Keratinocyte (primary cell): ENCODE measurements at regions not wholly inside any gene's neighbourhood (a gene's known extent, or its start where the extent isn't known, plus 50 kb on each side); places are given as distances from the start of the nearest gene placed in this dataset.

ENCODE experiments used
- DNase-seq: peaks from one replicate; pipeline ENCODE4 v3.0.0-alpha.2; 2011; ENCODE audit warnings: low read depth, missing footprints, low spot score
- FAIRE-seq: peaks from 2 replicates; lab custom pipeline; 2011; peaks lifted over from hg19 to GRCh38; lab: Jason Lieb, UNC
- H2AFZ ChIP-seq: 2 replicates; pipeline ENCODE4 v1.6.0; 2012; ENCODE audit warnings: low read length, control low read depth, inconsistent platforms; ENCODE audit not compliant: control insufficient read depth
- H3K27ac ChIP-seq: 2 replicates; pipeline ENCODE4 v1.5.1; 2011; ENCODE audit warnings: low read length; ENCODE audit not compliant: control insufficient read depth, insufficient read depth
- H3K27me3 ChIP-seq: 3 replicates; pipeline ENCODE4 v1.6.0; 2011; ENCODE audit warnings: low read length; ENCODE audit not compliant: control insufficient read depth, insufficient read depth; ENCODE audit errors: extremely low read depth
- H3K36me3 ChIP-seq, 2 experiments: 2 replicates in 1 of 2; 3 replicates in 1 of 2; pipeline ENCODE4 v1.5.1; 2011; ENCODE audit warnings: low read length in 2 of 2, mild to moderate bottlenecking in 1 of 2; ENCODE audit not compliant: control insufficient read depth in 2 of 2, insufficient read depth in 2 of 2; ENCODE audit errors: extremely low read depth in 1 of 2
- H3K4me1 ChIP-seq: 3 replicates; pipeline ENCODE4 v1.5.1; 2011; ENCODE audit warnings: low read length; ENCODE audit not compliant: control insufficient read depth, insufficient read depth; ENCODE audit errors: extremely low read depth
- H3K4me2 ChIP-seq: 3 replicates; pipeline ENCODE4 v1.6.0; 2011; ENCODE audit warnings: low read depth, low read length; ENCODE audit not compliant: control insufficient read depth, insufficient read depth; ENCODE audit errors: extremely low read depth
- H3K4me3 ChIP-seq, 3 experiments: fragments of 200-600 bp in 1 of 3; sonication (generic) in 1 of 3; 2 replicates in 2 of 3; 3 replicates in 1 of 3; pipeline ENCODE4 v1.5.1; 2011 to 2016; ENCODE audit warnings: low read length in 3 of 3, mild to moderate bottlenecking in 3 of 3, control low read depth in 2 of 3, inconsistent platforms in 1 of 3, low read depth in 1 of 3, mixed read lengths in 1 of 3, mixed run types in 1 of 3, moderate library complexity in 1 of 3; ENCODE audit not compliant: control insufficient read depth in 2 of 3, insufficient read depth in 2 of 3; ENCODE audit errors: extremely low read depth in 1 of 3
- H3K79me2 ChIP-seq: 2 replicates; pipeline ENCODE4 v1.6.0; 2012; ENCODE audit warnings: low read length; ENCODE audit not compliant: control insufficient read depth, insufficient read depth
- H3K9ac ChIP-seq: 3 replicates; pipeline ENCODE4 v1.6.0; 2011; ENCODE audit warnings: low read length; ENCODE audit not compliant: control insufficient read depth, insufficient read depth; ENCODE audit errors: extremely low read depth
- H3K9me1 ChIP-seq: 3 replicates; pipeline ENCODE4 v1.6.0; 2011; ENCODE audit warnings: low read length; ENCODE audit not compliant: control insufficient read depth, insufficient read depth; ENCODE audit errors: extremely low read depth
- H3K9me3 ChIP-seq: 2 replicates; pipeline ENCODE4 v1.5.1; 2012; ENCODE audit warnings: low read depth, low read length; ENCODE audit not compliant: control insufficient read depth
- H4K20me1 ChIP-seq: 3 replicates; pipeline ENCODE4 v1.6.0; 2011; ENCODE audit warnings: low read length; ENCODE audit not compliant: control insufficient read depth, insufficient read depth; ENCODE audit errors: extremely low read depth
- EZH2 ChIP-seq: IDR thresholded peaks from one replicate; pipeline ENCODE4 v1.6.1; 2012; ENCODE audit warnings: inconsistent platforms, mild to moderate bottlenecking, low read length, moderate library complexity
- dilution Hi-C: fragments of 300-500 bp; cut with MboI; formaldehyde crosslinking; loops from one replicate; pipeline ENCODE4 v1.7.0; 2020; ENCODE audit warnings: low sequenced_read_pairs; ENCODE audit not compliant: extremely low pct_ligation_motif_present
- TF ChIP-seq, protein P1 (sequence below), 3 experiments: IDR thresholded peaks in 1 of 3; conservative IDR thresholded peaks in 1 of 3; optimal IDR thresholded peaks in 1 of 3; 2 replicates in 2 of 3; 3 replicates in 1 of 3; pipeline versions ENCODE3 to v1.5.1; 2011; ENCODE audit warnings: low read length in 3 of 3, mild to moderate bottlenecking in 3 of 3, moderate library complexity in 2 of 3, control low read depth in 1 of 3, inconsistent platforms in 1 of 3; ENCODE audit not compliant: insufficient read depth in 2 of 3; ENCODE audit errors: extremely low read depth in 1 of 3

DNA sequence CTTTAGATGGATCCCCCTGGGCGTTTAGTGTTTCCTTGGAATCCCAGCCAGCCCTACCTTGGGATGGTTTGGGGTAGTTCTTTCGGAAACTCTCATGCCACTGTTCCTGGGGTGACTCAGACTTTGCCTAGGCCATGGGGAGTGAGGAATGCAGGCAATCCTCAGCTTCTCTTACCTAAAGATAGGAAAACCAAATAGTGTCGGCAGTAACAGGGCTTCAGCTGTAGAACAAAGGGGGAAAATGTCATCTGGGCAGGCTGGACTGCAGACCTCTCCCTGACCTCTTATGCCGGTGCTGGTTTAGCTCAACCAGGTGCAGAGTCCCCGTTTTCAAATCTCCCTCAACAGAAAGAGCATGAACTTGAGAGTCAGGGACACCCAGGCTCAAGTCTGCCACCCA is 252.1 kb downstream of the TSN start:
- Histone ChIP-seq H3K4me1 (no peaks in the 10 kb centered on the region), H3K4me2 (no peak overlapping the region), H3K9me3 (no peaks in the 10 kb centered on the region), H3K9me1 (no peaks in the 10 kb centered on the region), H3K27ac (no peak overlapping the region), H3K27me3 (no peaks in the 10 kb centered on the region), H3K79me2 (no peaks in the 10 kb centered on the region), H2AFZ (no peak overlapping the region), H3K9ac (no peak overlapping the region), H3K4me3 (no peak overlapping the region), H4K20me1 (no peaks in the 10 kb centered on the region), H3K36me3 (no peaks in the 10 kb centered on the region)
- FAIRE-seq (no peak), DNase-seq (no peak)
- dilution Hi-C loops: no loop called here
- TF ChIP-seq EZH2: no peak
- TF ChIP-seq, protein P1, sequence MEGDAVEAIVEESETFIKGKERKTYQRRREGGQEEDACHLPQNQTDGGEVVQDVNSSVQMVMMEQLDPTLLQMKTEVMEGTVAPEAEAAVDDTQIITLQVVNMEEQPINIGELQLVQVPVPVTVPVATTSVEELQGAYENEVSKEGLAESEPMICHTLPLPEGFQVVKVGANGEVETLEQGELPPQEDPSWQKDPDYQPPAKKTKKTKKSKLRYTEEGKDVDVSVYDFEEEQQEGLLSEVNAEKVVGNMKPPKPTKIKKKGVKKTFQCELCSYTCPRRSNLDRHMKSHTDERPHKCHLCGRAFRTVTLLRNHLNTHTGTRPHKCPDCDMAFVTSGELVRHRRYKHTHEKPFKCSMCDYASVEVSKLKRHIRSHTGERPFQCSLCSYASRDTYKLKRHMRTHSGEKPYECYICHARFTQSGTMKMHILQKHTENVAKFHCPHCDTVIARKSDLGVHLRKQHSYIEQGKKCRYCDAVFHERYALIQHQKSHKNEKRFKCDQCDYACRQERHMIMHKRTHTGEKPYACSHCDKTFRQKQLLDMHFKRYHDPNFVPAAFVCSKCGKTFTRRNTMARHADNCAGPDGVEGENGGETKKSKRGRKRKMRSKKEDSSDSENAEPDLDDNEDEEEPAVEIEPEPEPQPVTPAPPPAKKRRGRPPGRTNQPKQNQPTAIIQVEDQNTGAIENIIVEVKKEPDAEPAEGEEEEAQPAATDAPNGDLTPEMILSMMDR (optimal IDR thresholded peaks at IDR 0.05 in 1 of 3, IDR thresholded peaks at IDR 0.05 in 1 of 3, conservative IDR thresholded peaks at IDR 0.05 in 1 of 3; ENCODE audit: extremely low read depth in 1 of 3, insufficient read depth in 2 of 3, low read length in 3 of 3): no peak

DNA sequence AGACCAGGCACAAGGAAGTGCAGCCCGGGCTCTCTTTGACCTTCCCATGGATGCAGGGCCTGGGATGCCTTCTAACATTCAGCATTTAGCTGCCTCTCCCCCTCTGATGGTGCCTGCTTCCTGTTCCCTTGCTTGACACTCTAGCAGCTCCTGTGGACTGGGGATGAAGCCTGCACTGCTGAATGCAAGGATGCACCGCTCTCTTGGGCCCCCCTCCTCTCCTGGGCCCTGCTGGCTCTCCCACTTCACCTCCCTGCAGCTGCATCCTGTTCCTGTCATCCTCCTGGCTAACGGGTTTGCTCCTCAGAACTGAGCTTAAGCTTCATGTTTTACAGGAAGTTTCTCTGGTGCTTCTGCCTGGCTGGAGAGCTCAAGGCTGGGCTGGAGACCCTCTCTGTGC is 254.1 kb downstream of the TSN start:
- no peaks in the 10 kb centered on the region for H4K20me1 ChIP-seq
- no peaks in the 10 kb centered on the region for H3K36me3 ChIP-seq
- H3K79me2 ChIP-seq: no peaks in the 10 kb centered on the region
- H3K9me3 ChIP-seq: no peaks in the 10 kb centered on the region
- H3K27me3 ChIP-seq: no peaks in the 10 kb centered on the region
- no peak overlapping the region for H2AFZ ChIP-seq
- no peak overlapping the region for H3K4me2 ChIP-seq
- H3K4me1 ChIP-seq: no peaks in the 10 kb centered on the region
- no peaks in the 10 kb centered on the region for H3K9me1 ChIP-seq
- dilution Hi-C loops: no loop called here
- FAIRE-seq (no peak), DNase-seq (no peak)
- no peak overlapping the region for H3K4me3 ChIP-seq
- no peak overlapping the region for H3K27ac ChIP-seq
- no peak overlapping the region for H3K9ac ChIP-seq
- TF ChIP-seq, protein P1 (optimal IDR thresholded peaks at IDR 0.05 in 1 of 3, IDR thresholded peaks at IDR 0.05 in 1 of 3, conservative IDR thresholded peaks at IDR 0.05 in 1 of 3; ENCODE audit: extremely low read depth in 1 of 3, insufficient read depth in 2 of 3, low read length in 3 of 3): no peak
- no peak for TF ChIP-seq EZH2
